HG03460 (cell line): ENCODE measurements at regions not wholly inside any gene's neighbourhood (a gene's known extent, or its start where the extent isn't known, plus 50 kb on each side); places are given as distances from the start of the nearest gene placed in this dataset.
"Not testable (repeated sequence)": the region's sequence is repeated elsewhere in the genome, so short reads cannot be mapped to it uniquely, and the experiment has no call there.

Experiments used
- ATAC-seq: cut with Tn5 transposase; IDR thresholded peaks from one replicate; pipeline ENCODE4 v1.9.1; 2021; ENCODE audit not compliant: unreplicated experiment

DNA sequence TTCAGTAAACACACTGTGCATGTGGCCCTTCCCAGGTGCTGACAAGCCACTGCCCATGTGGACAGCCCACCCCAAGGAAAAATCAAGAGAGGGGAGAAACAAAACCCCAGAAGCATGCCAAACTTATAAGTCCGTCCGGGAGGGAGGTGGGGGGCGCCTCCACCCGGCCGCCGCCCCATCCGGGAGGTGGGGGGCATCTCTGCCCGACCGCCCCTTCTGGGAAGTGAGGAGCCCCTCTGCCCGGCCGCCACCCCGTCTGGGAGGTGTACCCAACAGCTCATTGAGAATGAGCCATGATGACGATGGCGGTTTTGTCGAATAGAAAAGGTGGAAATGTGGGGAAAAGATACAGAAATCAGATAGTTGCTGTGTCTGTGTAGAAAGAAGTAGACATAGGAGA, 53.8 kb upstream of the C2CD4B start:
- ATAC-seq, result no peak

DNA sequence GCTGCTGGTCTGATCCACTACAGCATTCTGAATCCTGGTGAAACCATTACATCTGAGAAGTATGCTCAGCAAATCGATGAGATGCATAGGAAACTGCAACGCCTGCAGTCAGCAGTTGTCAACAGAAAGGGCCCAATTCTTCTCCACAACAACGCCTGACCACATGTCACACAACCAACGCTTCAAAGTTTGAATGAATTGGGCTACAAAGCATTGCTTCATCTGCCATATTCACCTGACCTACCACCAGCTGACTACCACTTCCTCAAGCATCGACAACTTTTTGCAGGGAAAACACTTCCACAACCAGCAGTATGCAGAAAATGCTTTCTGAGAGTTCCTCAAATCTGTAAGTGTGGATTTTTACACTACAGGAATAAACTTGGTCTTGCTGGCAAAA, 54.7 kb upstream of the C2CD4B start:
- ATAC-seq, result no peak

DNA sequence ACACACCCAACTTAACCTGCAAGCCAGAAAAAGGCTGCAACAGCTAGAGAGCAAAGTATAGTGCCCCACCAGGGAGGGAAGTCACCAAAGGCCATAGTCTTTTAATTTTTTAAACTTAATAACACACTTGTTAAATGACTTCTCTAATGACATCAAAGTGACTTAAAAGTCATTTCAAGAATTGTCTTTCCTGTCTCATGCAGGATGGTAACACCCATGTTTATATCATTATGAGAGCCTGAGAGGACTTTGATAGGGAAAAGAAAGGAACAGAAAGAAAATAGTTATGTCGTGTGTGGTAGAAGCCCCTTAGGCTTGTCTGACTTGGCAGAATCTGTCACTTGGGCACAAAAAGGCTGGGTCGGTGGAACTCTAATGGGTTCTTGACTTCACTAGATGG, 57.9 kb upstream of the C2CD4B start:
- ATAC-seq, result no peak

DNA sequence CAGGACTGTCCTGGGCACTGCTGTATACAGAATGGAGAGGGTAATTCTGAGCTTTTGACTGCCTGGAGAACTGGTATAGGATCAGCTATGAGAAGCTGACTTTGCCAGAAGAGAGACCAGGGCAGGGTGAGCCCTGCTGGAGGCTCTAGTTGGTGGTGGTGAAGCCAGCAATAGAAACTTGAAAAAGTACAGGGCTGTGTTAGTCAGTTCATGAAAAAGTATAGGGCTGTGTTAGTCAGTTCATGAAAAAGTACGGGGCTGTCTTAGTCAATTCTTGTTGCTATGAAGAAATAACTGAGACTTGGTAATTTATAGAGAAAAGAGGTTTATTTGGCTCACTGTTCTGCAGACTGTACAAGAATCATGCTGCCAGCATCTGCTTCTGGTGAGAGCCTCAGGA, 63.5 kb upstream of the C2CD4B start:
- ATAC-seq, result no peak

DNA sequence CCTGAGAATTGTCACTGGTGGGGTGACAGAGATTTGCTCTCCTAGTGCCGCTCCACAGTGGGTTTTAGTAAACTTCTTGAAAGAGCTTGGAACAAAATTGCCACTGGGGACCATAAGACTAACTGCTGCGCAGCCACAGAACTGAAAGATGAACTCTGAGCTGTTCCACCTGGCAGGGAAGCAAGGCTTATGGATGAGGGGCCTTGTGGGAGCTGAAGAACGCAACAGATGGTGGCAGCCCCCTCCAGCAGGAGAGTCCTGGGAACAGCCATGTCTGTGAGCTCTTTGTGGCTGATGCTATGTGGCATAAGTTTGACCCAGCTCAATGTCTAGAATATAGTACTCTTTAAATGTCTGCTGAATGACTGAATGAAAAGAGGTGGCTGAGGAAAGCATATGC, 66.8 kb upstream of the C2CD4B start:
- no peak for ATAC-seq

DNA sequence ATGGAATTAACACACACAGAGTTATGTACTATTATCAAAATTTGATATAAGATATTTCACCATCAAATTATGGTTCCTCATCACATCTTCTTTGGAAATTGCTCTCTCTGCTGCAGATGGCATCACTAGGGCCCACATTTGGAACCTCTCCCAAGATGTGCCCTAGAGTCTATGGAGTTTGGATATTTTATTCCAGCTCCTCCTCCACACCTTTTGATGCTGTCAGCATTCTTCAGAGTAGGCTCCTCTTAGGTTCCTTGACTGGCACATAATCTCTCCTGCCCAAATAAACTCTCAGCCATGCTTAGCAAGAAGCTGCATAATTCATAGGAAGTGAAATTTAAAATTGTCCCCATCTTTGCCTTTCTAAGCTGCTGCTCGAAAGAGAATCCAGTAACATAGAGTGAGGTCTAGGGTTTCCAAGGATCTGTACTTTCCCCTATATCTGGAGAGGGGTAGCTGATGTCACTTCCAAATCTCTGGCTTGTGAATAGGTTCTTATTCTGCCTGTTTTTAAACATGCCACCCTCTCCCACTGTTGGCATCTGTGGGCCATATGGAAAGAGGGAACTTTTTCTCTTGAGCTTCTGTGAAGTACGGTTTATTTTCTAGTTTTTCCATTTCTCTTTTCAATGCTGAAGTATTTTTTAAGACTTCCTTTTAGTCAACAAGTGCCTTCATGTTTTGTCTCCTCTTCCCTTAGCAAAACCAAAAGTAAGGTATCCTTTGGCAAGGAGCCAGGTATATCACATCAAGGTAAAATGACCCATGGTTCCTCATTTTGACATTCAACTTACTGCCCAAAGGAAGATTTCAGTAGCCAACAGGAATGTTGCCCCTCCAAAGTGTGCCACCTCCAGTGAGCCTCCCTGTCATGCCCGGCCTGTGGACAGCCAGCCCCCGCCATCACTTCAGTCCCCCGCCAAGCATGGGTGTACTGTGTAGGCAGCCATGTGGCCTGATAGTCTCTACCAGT, 75.3 kb upstream of the C2CD4B start:
- ATAC-seq, result no peak

DNA sequence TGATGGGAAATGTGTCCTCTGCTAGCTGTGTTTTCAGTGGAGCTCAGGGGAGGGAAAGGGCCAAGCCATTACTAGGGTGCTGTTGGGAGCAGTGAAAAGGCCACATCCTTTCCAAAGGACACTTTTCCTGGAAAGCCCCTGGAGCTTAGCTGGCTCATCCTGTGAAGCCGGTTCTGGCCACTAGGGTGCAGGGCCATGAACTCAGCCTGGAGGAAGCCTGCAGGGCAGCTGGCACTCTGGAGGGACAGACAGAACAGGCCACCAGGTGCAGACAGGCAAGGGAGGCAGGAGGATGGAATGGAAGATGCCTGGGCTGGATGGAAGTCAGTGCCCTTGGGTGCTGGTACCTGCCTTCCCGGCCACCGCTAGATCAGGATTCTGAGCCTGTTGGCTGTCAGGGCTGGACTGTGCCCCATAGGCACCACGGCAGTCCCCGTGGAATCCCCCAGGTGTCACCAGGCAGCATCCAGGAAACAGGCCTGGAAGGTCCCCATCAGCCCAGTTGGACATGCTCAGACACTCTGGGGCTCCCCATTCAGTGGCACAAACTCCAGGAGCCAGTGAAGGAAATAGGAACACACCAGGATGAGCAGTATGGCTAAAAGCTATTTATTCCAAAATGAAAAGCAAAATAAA, 76.2 kb upstream of the C2CD4B start:
- ATAC-seq, result no peak

DNA sequence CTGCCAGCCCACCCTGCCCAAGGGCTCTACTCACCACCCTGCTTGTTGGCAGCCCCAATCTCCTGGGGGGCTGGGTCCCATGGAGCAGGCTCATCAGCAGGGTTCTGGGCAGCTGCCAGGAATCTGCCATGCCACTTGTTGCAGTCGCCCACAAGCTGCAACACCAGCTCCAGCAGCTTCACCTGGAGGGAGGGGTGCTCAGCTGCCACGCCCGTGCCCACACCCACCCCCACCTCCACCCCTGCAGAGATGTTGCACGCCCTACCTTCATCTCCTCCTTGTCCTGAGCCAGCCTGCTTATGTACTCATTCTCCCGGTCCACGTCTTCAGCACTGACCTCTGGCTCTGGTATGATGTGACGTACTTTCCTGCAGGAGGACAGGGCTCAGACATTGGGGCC, 77.9 kb upstream of the C2CD4B start:
- no peak for ATAC-seq

DNA sequence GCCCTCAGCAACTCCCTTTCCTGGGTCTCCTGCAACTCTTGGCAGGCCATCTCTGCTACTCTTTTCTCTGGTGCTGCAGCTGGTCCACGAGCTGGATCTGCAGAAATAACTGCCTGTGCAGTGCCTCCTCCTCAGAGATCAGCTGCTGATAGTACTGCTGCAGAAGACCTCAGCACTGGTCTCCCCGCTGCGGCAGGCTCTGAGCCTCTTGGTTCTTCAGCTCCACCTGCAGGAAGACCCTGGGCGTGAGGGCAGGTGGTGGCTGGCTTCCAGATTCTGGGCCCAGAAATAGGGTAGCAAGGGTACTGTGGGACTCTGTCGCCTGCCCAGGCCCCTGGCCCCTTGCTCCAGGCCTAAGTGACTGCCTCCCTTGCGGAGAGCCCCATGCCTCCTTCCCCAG, 79.7 kb upstream of the C2CD4B start:
- ATAC-seq, result no peak

DNA sequence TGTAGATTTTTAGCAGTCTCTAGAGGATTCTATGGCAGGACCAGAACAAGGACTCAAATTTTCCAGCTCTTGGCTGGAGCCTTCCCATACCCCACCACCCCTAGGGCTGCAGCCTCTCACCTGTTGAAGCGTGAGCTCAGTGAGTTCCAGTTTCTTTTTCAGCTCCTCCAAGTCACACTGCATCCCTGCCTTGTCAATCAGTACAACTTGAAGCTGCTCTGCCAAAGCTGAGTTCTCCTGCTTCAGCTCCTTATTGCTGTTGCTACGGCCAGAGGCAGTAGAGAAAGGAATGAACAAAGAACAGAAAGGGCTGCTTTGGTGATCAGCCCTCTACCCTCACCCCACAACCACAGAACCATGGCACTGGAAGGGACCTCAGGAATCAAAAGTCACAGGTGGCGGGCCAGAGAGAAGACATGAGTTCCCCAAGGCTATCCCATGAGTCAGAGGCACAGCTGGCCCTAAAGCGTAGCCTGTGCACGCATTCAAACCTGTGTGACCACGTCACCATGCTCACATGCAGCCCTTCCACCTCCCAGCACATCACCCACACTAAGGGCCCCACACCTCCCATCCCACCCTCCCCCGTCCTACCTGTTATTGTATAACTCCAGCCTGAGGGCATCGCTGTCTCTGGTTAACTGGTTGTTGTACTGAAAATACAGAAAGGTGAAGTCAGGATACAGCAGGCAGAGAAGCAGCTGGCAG, 83.3 kb upstream of the C2CD4B start:
- ATAC-seq, result no peak

DNA sequence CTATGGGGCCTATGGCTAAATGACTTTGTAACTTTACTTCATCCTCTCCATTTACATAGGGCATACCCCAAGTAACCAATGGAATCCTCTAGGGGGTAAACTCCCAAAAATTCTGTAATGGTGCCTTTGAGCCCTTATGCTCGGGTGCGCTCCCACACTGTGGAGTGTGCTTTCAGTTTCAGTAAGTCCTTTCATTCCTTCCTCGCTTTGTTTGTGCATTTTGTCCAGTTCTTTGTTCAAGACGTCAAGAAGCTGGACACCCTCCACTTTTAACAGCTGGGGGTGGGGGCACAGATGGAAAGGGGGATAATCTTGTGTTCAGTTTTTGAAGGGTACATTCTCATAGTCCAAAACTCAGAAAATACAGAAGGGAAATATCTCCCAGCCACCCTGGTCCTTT, 84.4 kb upstream of the C2CD4B start:
- no peak for ATAC-seq

DNA sequence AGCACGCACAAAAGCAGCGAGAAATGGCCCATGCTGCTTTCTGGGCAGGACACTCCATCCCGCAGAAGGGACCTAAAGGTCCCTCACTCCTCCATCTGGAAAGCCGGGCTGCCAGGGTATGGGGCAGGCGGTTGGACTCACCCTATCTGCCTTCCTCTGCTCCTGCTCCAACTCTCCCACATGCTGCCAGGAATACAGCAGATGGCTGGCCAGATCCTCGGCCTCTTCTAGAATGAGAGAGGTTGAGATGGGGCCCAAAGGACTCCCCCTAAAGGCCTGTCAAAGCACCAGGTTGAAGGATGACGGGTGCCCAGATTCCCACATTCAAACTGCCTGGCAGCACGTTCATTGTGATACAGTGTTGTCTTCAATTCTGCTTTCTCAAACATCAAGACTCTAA, 85.1 kb upstream of the C2CD4B start:
- no peak for ATAC-seq

DNA sequence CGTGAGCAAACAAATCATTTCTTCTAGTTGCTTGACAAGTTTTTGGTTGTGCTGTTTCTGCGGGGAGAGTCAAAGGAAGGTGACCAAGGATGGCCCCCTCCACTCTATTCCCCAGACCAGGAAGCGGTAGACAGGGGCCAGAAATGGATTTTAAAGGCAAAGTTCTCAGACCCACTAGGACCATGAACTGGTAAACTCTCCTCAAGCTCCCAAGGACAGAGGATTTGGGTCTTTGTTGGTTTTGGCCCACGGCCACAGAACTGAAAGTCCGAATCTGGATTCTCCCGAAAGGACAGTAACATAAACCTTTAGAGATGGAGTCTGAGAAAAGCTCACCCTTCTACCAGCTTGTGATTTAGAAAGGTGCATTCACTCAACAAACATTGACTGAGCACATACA, 85.9 kb upstream of the C2CD4B start:
- no peak for ATAC-seq

DNA sequence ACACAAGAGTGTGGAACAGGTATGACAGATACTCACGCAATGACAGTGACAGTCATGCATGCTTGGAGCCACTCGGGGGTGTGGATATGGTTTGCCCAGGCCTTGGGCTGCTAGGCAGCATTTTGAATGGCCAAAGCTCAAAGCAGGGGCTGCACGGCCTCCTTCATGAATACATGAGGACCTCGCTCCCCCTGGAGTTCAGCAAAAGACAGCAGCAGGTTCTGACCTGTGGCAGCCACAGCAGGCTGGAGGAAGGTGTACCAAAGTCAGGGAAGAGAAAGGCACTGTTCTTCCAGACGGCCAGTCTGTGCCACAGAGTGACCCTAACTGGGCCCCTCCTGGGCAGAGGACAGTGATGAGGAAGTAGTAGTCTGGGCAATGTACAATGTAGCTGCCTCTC, 88.2 kb upstream of the C2CD4B start:
- no peak for ATAC-seq

DNA sequence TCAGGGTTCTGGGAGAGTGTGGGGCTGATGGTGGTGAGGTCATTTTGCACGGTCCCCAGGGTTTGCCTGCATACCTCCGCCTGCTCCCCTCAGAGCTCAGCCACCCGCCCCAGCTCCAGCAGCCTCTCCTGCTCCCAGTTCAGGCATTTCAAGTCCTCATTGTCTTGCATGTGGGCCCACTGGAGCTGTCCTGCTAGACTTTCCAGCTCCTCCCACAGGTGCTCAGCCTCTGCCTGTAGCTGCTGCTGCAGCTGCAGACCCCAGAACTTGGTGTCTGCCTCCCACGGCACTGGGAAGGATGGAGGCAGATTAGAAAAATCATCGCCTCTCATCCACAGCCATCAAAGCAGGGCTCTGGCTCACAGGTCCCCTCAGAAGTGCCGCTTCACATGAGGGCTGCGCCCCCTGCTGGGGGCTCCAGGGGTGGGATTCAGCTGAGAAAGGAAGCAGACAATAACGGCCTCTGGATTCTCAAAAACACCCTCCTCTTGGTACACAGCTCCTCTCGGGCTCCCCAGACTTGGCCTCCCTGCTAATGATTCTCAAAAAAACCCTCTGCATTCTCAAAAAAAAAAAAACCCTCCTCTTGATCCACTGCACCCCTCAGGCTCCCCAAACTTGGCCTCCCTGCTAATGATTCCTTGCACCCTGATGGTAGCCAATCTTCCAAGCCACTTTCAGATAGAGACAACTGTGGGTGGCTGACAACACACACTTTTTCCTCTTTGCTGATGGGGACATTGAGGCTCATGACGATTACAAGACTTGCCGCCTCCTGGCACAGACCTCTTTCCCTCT, 89.3 kb upstream of the C2CD4B start:
- no peak for ATAC-seq

DNA sequence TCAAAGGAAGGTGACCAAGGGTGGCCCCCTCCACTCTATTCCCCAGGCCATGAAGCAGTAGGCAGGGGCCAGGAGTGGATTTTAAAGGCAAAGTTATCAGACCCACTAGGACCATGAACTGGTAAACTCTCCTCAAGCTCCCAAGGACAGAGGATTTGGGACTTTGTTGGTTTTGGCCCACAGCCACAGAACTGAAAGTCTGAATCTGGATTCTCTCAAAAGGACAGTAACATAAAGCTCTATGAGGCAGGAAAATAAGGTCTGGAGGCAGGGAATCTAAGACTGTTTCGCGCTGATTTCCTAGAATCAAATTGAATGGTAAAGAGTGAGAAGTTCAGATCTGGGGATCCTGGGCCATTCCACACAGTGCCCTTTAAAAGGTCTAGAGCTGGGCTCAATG, 91.3 kb upstream of the C2CD4B start:
- ATAC-seq, result not testable (repeated sequence)

DNA sequence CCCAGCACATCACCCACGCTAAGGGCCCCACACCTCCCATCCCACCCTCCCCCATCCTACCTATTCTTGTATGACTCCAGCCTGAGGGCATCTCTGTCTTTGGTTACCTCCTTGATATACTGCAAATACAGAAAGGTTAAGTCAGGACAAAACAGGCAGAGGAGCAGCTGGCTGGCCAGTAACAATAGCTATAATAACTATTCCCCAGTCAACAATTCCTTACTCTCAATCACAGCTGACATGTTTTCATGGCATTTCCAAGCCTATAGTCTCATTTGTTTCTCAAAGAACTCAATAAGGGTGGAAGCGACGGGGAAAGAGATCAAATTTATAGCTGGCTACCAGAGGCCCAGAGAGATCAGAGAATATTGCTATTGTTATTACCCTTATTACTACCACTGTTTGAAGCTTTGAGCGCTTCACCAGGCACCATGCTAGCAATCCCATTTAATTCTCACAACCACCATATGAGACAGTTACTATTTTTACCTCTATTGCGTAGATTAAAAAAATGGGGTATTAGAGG, 93.0 kb upstream of the C2CD4B start:
- ATAC-seq, result no peak

DNA sequence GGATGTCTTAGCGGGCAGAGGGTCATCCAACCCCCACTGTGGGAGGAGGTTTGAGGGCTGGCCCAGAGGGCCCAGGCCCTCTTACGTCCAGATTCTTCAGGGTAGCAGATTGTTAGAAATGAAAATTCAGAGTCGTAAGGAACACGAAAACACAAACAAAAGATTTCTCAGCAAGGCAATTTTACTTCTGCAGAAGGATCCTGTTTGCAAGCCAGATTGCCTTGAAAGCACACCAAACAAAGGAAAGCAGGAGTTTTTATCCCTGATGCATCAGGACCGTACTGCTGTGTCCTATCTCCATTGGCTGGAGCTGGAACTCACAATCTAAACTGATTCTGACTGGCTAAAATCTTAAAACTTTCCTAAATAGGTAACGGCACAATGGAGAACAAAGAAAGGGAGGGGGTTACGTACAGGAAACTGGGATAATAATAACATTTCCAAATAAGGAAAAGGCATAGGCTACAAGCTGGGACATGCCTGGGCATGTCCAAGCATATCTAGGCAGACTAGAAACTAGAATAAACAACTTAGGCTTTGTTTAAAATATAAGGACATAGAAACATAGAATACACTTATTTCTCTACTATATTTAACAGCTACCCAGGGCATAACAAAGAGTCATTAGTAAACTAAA, 97.3 kb upstream of the C2CD4B start:
- ATAC-seq, result no peak

DNA sequence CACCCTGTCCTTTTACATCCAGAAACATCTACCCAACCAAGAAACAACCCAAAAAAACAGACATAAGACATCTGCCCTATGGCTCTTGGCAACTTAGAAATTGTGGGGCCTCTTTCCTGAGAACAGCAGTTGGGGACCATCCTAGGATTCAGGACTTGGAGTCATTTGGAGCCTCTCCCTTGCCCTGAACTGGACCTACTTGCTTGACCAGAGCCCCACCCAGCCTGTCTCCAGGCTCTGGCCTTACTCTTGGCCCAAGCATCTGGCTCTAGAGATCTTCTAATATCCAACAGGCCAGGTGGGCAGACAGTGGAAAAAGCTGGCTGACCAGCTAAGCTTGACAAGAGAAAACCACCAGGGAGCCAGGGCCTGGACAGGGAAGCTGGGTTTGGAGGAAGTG, 99.1 kb upstream of the C2CD4B start:
- ATAC-seq, result no peak

DNA sequence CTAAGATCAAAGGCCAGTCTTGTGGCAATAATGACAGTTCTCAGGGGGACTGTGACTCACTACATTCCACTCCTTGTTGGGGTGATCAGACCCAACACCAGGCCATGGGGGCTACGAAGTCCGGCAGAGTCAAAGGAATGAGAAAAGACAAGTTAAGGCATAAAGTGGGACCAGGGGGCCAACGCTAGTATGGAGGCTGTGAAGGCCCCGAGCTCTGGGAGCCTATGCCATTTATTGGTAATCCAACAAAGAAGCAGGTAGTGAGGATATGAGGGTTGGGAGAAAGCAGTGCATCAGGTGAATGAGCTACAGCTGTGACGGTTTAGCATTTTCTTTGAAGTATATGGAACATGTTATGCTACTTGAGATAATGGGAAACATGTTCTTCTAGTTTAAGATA, 104.4 kb upstream of the C2CD4B start:
- ATAC-seq, result no peak
